HG03097 (cell line): ENCODE measurements at regions not wholly inside any gene's neighbourhood (a gene's known extent, or its start where the extent isn't known, plus 50 kb on each side); places are given as distances from the start of the nearest gene placed in this dataset.
A peak's percentile ranks its signal among the peaks of the same experiment; 100 is the strongest.

Experiments used
- ATAC-seq: cut with Tn5 transposase; IDR thresholded peaks from one replicate; pipeline ENCODE4 v1.9.1; 2021; ENCODE audit not compliant: unreplicated experiment, low FRiP score

DNA sequence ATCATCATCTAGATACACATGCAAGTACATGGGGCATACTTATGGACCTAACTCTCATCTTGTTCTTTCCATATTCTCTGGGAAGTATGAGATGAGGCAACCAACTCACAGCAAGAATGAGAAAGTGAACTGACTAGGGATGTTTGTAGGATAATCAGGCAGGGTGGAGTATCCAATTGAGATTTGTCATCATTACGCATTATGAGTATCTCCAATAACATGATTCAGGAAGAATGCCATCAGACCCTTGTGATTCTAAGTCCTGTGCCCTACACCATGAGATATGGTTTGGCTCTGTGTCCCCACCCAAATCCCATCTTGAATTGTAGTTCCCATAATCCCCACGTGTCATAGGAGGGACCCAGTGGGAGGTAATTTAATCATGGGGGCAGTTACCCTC is 154.0 kb downstream of the SLC30A10 start:
- no peak for ATAC-seq

GRCh38 chr1:219773775-219774174 is 154.6 kb downstream of the SLC30A10 start:
- peak; percentile 98 for ATAC-seq

DNA sequence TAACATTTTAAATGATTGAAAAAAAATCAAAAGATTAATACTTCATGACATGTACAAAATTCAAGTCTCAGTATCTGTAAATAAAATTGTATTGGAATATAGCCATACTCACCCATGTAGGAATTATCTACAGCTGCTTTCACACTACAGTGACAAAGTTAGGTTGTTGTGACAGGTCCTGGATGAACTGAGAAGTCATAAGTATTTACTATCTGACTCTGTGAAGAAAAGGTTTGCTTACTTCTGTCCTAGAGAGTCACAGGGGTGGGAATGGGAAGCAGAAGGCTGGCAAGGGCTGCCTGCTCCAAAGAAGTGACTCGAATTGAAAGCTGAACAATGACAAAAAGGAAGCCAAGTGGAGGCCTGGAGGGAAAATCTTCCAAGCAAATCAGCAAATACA is 155.2 kb downstream of the SLC30A10 start:
- ATAC-seq = no peak

DNA sequence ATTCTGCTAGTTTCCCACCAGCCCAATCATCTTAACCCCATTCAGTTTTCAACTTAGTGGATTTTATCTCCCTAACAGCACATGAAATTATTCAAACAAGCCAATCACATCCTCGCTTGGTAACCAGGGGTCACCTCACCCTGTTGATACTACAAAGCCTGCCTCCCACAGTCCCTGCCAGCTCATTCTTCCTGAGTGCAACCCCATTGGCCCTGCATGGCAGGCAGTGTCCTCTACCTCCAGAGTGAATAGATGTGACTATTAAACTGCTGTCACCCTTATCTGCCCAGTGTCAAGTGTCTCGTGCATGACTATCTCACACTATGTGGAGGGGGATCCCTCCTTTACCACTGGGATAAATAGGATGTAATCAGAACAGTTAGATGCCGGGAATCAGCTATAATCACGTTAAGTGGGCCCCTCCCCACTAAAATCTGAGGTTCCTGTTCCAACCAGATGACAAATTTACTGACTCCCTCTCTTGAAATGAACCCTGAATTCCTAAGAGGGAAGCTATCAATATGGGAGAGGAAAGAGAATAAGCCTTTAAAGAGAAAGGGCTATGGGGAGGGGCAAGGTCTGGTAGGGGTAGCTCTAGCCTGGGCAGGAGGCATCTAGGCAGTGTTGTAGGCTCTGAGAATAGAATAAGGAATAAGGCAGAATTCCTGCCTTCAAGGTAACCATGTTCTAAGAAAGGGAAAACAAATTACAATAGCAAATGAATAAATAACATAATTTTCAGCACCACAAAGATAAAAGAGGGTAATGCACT is 155.9 kb downstream of the SLC30A10 start:
- ATAC-seq = no peak

- ATAC-seq = no peak
These were observed 157.3 kb downstream of the SLC30A10 start for GRCh38 chr1:219771080-219771479.

GRCh38 chr1:219763321-219763720 is 150.4 kb upstream of the ZC3H11B start:
- no peak for ATAC-seq

GRCh38 chr1:219761208-219761860 is 148.4 kb upstream of the ZC3H11B start:
- no peak for ATAC-seq

DNA sequence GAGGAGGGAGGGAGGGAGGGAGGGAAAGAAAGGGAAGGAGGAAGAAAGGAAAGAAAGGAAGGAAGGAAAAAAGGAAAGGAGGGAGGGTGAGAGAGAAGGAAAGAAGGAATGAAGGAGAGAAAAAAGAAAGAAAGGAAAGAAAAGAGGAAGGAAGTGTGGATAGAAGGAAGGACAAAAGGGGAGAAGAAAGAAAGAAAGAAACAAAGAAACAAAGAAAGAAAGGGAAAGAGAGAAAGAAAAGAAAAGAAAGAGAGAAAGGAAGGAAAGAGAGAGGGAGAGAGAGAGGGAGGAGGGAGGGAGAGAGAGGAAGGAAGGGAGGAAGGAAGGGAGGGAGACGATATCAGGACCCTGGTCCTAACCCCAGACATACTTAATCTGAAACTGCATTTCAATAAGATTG is 146.2 kb upstream of the ZC3H11B start:
- ATAC-seq = no peak

GRCh38 chr1:219757890-219758289 is 145.0 kb upstream of the ZC3H11B start:
- no peak for ATAC-seq

DNA sequence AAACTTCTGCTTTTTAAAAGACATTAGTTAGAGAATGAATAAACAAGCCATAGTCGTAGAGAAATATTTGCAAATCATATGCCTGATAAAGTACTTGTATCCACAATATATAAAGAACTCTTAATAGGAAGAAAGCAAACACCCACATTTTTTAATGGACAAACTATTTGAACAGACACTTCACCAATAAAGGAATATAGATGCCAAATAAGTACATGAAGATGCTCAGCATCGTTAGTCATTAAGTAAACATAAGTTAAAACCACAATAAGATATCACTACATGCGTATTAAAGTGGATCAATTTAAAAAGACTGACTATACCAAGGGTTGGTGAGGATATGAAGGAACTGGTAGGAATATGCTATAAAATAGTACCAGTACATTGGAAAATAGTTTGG is 142.3 kb upstream of the ZC3H11B start:
- no peak for ATAC-seq

DNA sequence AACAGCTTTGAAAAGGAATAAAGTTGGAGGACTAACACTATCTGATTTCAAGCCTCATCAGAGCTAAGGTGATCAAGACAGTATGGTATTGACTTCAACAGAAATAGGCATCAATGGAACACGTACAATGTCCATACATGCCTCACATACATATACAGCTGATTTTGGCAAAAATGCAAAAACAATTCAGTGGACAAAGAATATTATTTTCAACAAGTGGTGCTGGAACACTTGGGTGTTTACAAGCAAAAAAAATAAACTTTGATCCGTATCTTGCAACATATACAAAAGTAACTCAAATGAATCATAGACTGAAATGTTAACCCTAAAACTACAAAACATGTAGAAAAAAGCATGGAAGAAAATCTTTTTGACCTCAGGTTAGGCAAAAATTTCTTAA is 141.9 kb upstream of the ZC3H11B start:
- no peak for ATAC-seq

DNA sequence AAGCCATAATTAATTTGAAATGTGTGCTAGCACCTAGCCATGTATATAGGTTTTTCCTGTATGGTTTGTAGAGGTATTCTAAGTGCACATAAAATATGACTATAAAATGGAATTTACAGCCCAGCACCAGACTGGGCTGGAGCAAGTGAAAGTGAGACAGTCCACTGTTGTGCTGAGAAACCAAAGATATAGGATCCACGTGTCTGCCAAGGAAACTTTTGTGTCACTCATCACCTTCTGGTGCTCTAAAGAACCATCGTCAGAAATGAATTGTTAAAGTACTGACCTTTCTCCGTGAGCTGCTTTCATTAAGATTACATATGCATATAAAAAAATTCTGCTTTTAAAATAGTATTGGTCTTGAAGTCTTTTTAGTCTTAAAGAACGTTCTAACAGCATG is 141.0 kb upstream of the ZC3H11B start:
- no peak for ATAC-seq

DNA sequence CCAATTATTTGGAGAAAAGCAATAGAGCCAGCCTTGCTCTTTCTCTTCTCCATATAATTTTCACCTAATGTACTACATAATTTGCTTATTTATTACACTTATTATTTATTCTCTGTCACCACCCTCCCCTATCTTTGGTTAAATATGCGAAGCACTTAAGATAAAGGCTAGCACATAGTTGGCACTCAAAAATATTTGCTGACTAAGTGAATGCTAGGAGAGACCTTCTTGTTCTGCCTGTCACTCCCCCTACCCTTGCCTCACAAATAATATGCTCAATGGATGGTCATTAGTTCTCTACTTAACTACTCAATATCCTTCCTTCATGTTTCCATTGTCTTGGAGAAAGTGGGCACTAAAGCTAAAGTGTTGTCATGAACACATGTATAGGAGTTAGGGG is 139.7 kb upstream of the ZC3H11B start:
- no peak for ATAC-seq

DNA sequence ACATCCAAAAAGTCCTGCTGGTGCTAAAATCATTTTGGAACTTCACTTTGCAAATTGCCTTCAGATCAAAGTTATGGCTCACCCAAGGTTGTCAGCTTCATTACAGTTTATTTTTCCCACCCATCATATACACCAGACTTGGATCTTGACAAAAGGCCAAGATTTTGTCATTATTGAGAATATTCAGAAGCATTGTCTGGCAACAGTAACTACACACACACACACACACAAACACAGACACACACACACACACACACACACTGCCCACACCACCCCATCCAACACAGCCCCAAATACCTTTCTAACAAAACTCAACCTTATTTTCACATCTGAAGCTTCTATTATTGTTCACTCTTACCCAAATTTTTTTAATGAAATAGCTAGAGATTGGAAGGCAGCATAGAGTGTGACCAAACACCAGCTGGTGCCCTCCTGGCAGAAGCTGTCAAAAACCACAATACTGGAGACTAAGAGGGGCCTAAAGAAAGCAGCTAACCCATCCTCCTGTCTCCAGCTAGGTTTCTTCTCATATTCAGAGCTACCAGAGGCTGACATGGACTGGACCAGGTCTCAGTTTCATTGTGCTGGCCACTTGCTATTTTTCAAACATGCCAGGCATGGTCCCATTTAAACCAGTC is 139.1 kb upstream of the ZC3H11B start:
- no peak for ATAC-seq

- no peak for ATAC-seq
These were observed 136.5 kb upstream of the ZC3H11B start for GRCh38 chr1:219749370-219749769.

GRCh38 chr1:219746141-219746540 is 133.2 kb upstream of the ZC3H11B start:
- no peak for ATAC-seq

- no peak for ATAC-seq
These were observed 132.0 kb upstream of the ZC3H11B start for GRCh38 chr1:219744652-219745469.

DNA sequence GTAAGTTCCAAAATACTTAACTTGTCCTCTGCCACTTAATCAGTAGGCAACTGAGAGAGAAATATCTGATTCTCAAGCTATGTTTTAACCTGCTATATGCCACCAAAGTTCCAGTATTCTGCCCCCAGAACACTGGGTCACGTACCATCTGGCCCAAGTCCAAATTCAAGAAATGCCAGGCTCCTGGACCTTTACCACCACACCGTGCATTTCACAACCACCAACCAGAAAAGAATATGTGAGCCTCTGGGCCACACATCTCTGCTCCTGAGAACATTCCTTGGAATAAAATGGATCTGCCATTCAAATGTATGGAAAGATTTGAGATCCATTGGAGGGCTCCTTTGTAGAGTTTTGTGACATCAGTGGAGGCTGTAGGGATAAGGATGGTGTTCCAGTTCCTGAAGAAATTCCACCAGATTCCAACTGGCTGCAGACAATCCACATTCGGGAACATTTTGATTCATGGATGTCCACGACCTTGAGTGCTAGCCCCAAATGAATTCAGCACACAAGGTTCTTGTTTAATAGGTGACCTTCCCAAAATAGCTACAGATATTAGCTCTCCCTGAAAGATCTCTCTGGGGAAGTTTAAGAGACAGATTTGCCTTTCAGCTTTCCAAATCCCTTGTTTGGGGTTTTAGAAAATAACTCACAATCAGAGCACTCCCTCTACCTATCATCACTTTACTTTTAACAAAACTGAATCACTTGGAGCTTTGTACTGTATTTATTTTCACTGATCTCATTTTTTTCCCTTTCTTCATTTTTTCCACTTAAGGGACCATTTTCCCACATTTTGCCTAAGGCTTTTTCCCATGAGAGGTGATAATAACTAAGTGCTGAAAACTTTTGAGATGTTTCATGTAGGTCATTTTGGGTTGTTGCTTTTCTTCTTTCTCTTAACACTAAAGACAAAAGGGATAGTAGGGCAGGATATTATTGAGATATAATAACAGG is 128.4 kb upstream of the ZC3H11B start:
- no peak for ATAC-seq

DNA sequence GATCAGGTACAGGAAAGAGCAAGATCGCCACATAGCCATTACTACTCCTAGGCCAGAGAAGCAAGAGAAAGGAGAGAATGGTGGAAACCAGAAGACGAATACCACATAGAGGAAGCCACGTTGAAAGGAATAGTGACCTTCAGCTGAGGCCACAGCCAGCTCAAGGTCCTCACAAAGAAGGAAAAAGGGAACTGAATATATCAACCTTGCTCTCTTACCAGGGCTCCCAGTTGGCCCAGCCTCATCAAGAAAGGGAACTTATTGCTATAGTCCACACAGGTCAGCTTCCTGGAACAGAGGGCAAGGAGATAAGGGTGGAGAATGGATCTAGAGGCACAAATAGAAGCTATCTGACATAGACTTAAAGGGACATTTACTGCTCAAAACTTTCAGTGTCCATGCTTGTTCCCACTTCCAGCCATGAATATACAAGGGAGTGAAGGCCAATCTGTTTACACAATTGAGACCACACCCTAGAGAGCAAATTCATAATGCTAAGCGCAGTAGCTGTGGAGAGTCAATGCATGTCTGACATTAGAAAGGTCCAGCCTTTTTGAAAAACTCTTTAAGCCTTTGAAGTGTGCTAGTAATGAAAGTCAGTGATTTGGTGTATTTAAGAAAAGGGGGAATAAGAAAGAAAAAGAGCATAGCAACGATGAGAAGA is 120.7 kb upstream of the ZC3H11B start:
- no peak for ATAC-seq
